GM18867 (cell line): ENCODE measurements at regions not wholly inside any gene's neighbourhood (a gene's known extent, or its start where the extent isn't known, plus 50 kb on each side); places are given as distances from the start of the nearest gene placed in this dataset.
"Not testable (repeated sequence)": the region's sequence is repeated elsewhere in the genome, so short reads cannot be mapped to it uniquely, and the experiment has no call there.

ENCODE experiments used
- ATAC-seq: cut with Tn5 transposase; IDR thresholded peaks from one replicate; pipeline ENCODE4 v1.9.1; 2021; ENCODE audit warnings: mild to moderate bottlenecking, moderate library complexity; ENCODE audit not compliant: unreplicated experiment

- ATAC-seq: no peak
Measured at GRCh38 chr9:99666571-99666970, 155.1 kb upstream of the NR4A3 start.

- not testable (repeated sequence) for ATAC-seq
Measured at GRCh38 chr9:99670886-99671285, 150.8 kb upstream of the NR4A3 start.

GRCh38 chr9:99677281-99677680 is 144.4 kb upstream of the NR4A3 start:
- no peak for ATAC-seq

GRCh38 chr9:99678566-99678965 is 143.1 kb upstream of the NR4A3 start:
- ATAC-seq: no peak

GRCh38 chr9:99680191-99680590 is 141.5 kb upstream of the NR4A3 start:
- no peak for ATAC-seq

GRCh38 chr9:99681113-99681512 is 140.6 kb upstream of the NR4A3 start:
- ATAC-seq: no peak

GRCh38 chr9:99682378-99682777 is 139.3 kb upstream of the NR4A3 start:
- ATAC-seq: no peak

GRCh38 chr9:99682870-99683269 is 138.8 kb upstream of the NR4A3 start:
- ATAC-seq: no peak

GRCh38 chr9:99690573-99690972 is 131.1 kb upstream of the NR4A3 start:
- ATAC-seq: no peak

- ATAC-seq: no peak
Measured at GRCh38 chr9:99693888-99694287, 127.8 kb upstream of the NR4A3 start.

- no peak for ATAC-seq
Measured at GRCh38 chr9:99694393-99694792, 127.3 kb upstream of the NR4A3 start.

- no peak for ATAC-seq
Measured at GRCh38 chr9:99699396-99699795, 122.3 kb upstream of the NR4A3 start.

GRCh38 chr9:99712214-99712613 is 109.5 kb upstream of the NR4A3 start:
- no peak for ATAC-seq

- ATAC-seq: peak; percentile 74
Measured at GRCh38 chr9:99713838-99714306, 107.8 kb upstream of the NR4A3 start.

GRCh38 chr9:99718631-99719030 is 103.1 kb upstream of the NR4A3 start:
- ATAC-seq: no peak

GRCh38 chr9:99720455-99721050 is 101.1 kb upstream of the NR4A3 start:
- peak; percentile 81 for ATAC-seq

GRCh38 chr9:99721898-99722297 is 99.8 kb upstream of the NR4A3 start:
- no peak for ATAC-seq

- no peak for ATAC-seq
Measured at GRCh38 chr9:99722877-99723276, 98.8 kb upstream of the NR4A3 start.

GRCh38 chr9:99724640-99725039 is 97.0 kb upstream of the NR4A3 start:
- no peak for ATAC-seq

GRCh38 chr9:99725852-99726251 is 95.8 kb upstream of the NR4A3 start:
- no peak for ATAC-seq

- ATAC-seq: no peak
Measured at GRCh38 chr9:99726758-99727157, 94.9 kb upstream of the NR4A3 start.

GRCh38 chr9:99730062-99730461 is 91.6 kb upstream of the NR4A3 start:
- no peak for ATAC-seq

GRCh38 chr9:99731950-99732349 is 89.7 kb upstream of the NR4A3 start:
- ATAC-seq: no peak
